Stomach (tissue), 8 donors: ENCODE measurements at regions not wholly inside any gene's neighbourhood (a gene's known extent, or its start where the extent isn't known, plus 50 kb on each side); places are given as distances from the start of the nearest gene placed in this dataset.

Source experiments
- DNase-seq, 2 donors: peaks; one replicate each; pipeline versions ENCODE4 v3.0.0 to v3.0.0-alpha.2; 2013 to 2019
- H3K27ac ChIP-seq, 5 donors: fragments of 200-600 bp in 4 of 5; sonication (generic) in 4 of 5; one replicate each; pipeline ENCODE4 v1.5.1; 2013 to 2019; ENCODE audit warnings: mild to moderate bottlenecking in 1 of 5, moderate library complexity in 1 of 5
- H3K27me3 ChIP-seq, 3 donors: fragments of 200-600 bp; sonication (generic); one replicate each; pipeline ENCODE4 v1.5.1; 2017 to 2019; ENCODE audit warnings: mixed run types in 1 of 3
- H3K36me3 ChIP-seq, 4 donors: fragments of 200-600 bp; sonication (generic); 1 replicate in 3 of 4; 2 replicates in 1 of 4; pipeline ENCODE4 v1.5.1; 2016 to 2019
- H3K4me1 ChIP-seq, 4 donors: fragments of 200-600 bp; sonication (generic); one replicate each; pipeline ENCODE4 v1.5.1; 2016 to 2019
- H3K4me3 ChIP-seq, 4 donors: fragments of 200-600 bp; sonication (generic) in 3 of 4; one replicate each; pipeline ENCODE4 v1.5.1; 2016 to 2019; ENCODE audit warnings: mild to moderate bottlenecking in 1 of 4
- H3K9me3 ChIP-seq, 4 donors: fragments of 200-600 bp; sonication (generic); one replicate each; pipeline ENCODE4 v1.5.1; 2016 to 2019
- EP300 ChIP-seq: sonication (generic); formaldehyde crosslinking; IDR thresholded peaks from one replicate; pipeline ENCODE4 v1.6.1; 2017; ENCODE audit warnings: antibody characterized with exemption
- POLR2A ChIP-seq, 4 donors: fragments of 450-650 bp; IDR thresholded peaks; one replicate each; pipeline ENCODE4 v1.6.1; 2016; ENCODE audit warnings: antibody characterized with exemption in 4 of 4, control low read depth in 2 of 4, mild to moderate bottlenecking in 1 of 4, moderate library complexity in 1 of 4
- POLR2AphosphoS5 ChIP-seq, 3 donors: sonication (generic); formaldehyde crosslinking; IDR thresholded peaks; one replicate each; pipeline ENCODE4 v1.6.1; 2016; ENCODE audit warnings: antibody characterized with exemption in 3 of 3
- WGBS, 5 donors: extraction: QIAGEN DNeasy Blood & Tissue Kit in 3 of 5; methylation state at CpG; one replicate each; pipeline versions ENCODE4 v1.1.5 to v1.1.7; 2013 to 2018; 5-methylcytosine and 5-hydroxymethylcytosine counted together
- intact Hi-C: fragments of 100-400 bp; cut with DNase I; formaldehyde crosslinking; loops from one replicate; pipeline ENCODE4 v1.15.1; 2023; ENCODE audit warnings: low total_unique reads
- TF ChIP-seq, protein P1 (sequence below), 7 experiments: fragments of 450-650 bp in 4 of 7; fragments of 200-600 bp in 3 of 7; sonication (generic) in 3 of 7; IDR thresholded peaks; one replicate each; pipeline ENCODE4 v1.5.1; 2016 to 2019; ENCODE audit warnings: antibody characterized with exemption in 7 of 7, control low read depth in 2 of 7, mild to moderate bottlenecking in 1 of 7
- donor health status: healthy with polysubstance abuse.
- donor health status: Bipolar disorder and iron deficiency.
- donor health status: healthy.

DNA sequence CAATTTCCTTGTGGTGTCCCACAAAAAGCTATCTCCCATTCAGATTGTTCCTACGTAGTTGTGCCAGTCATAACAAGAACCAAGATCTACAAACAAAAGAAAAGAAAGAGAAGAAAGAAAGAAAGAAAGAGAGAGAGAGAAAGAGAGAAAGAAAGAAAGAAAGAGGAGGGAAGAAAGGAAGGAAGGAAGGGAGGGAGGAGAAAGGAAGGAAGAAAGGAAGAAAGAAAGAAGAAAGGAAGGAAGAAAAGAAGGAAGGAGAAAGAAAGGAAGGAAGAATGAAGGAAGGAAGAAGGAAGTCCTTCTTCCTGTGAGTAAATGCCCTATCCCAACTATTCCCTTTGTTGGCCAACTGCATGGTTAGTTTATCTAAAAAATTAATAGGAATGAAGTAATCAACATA lies 366.0 kb downstream of the DHRSX start:
- no peaks in the 10 kb centered on the region for H3K4me1 ChIP-seq
- 22 to 50% (median 43%) methylated on average over 1 of the region's 1 CpG for WGBS, 5 donors
- TF ChIP-seq EP300 (no peak), POLR2A (IDR thresholded peaks at IDR 0.05) (no peak), POLR2AphosphoS5 (IDR thresholded peaks at IDR 0.05) (no peak)
- TF ChIP-seq, protein P1, sequence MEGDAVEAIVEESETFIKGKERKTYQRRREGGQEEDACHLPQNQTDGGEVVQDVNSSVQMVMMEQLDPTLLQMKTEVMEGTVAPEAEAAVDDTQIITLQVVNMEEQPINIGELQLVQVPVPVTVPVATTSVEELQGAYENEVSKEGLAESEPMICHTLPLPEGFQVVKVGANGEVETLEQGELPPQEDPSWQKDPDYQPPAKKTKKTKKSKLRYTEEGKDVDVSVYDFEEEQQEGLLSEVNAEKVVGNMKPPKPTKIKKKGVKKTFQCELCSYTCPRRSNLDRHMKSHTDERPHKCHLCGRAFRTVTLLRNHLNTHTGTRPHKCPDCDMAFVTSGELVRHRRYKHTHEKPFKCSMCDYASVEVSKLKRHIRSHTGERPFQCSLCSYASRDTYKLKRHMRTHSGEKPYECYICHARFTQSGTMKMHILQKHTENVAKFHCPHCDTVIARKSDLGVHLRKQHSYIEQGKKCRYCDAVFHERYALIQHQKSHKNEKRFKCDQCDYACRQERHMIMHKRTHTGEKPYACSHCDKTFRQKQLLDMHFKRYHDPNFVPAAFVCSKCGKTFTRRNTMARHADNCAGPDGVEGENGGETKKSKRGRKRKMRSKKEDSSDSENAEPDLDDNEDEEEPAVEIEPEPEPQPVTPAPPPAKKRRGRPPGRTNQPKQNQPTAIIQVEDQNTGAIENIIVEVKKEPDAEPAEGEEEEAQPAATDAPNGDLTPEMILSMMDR (IDR thresholded peaks at IDR 0.05), result no peak
- intact Hi-C loops, result no loop called here
- no peak for DNase-seq
- no peak overlapping the region for H3K27ac ChIP-seq
- no peaks in the 10 kb centered on the region for H3K9me3 ChIP-seq
- no peaks in the 10 kb centered on the region for H3K36me3 ChIP-seq
- no peak overlapping the region for H3K4me3 ChIP-seq
- H3K27me3 ChIP-seq, result no peaks in the 10 kb centered on the region
